ENCODE measurements at regions not wholly inside any gene's neighbourhood (a gene's known extent, or its start where the extent isn't known, plus 50 kb on each side); places are given as distances from the start of the nearest gene placed in this dataset.

- TF ChIP-seq, protein P1, sequence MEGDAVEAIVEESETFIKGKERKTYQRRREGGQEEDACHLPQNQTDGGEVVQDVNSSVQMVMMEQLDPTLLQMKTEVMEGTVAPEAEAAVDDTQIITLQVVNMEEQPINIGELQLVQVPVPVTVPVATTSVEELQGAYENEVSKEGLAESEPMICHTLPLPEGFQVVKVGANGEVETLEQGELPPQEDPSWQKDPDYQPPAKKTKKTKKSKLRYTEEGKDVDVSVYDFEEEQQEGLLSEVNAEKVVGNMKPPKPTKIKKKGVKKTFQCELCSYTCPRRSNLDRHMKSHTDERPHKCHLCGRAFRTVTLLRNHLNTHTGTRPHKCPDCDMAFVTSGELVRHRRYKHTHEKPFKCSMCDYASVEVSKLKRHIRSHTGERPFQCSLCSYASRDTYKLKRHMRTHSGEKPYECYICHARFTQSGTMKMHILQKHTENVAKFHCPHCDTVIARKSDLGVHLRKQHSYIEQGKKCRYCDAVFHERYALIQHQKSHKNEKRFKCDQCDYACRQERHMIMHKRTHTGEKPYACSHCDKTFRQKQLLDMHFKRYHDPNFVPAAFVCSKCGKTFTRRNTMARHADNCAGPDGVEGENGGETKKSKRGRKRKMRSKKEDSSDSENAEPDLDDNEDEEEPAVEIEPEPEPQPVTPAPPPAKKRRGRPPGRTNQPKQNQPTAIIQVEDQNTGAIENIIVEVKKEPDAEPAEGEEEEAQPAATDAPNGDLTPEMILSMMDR (IDR thresholded peaks at IDR 0.05) = peak in 1 of 7 experiments; percentile 2
- TF ChIP-seq POLR2A (IDR thresholded peaks at IDR 0.05) = no peak
These were observed 345.2 kb downstream of the VPS13C start for GRCh38 chr15:61715082-61715481.

All from body of pancreas (tissue), 4 donors.